ENCODE measurements at regions not wholly inside any gene's neighbourhood (a gene's known extent, or its start where the extent isn't known, plus 50 kb on each side); places are given as distances from the start of the nearest gene placed in this dataset.

DNA sequence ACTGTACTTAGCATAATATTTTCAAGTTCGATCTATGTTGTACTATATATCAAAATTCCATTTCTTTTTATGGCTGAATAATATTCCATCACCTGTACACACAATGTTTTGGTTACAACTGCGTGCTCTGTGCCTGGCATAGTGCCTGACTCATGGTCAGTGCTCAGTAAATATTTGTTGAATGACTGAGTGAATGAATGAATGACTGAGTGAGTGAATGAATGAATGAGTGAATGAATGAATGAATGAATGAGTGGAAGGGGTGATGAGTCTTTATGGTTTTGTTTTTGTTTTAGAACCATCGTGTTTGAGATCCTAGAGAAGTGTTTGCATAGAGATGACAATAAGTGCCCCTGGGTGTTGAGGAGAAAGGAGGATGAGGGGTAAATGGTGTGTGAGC, 155.3 kb downstream of the MRM1 start:
- no TSS peak for BruUV-seq (replicated peaks)

DNA sequence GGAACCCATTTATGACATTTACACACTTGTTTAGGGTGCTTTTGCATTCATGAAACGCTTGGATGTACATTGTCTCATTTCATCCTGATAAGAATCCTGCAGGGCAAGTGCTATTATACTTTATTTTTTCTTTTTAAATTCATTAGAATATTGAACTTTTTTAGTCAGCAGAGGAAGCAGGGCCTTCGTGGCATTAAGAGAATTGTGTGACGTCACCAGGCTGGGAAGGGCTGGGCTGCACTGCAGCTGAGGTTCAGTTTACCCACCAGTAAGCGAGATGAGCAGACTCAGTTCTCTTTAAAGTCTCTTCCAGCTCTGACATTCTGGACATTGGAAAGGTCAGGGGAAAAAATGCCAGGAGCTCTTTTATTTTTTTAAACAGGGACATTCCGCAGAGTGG, 159.0 kb downstream of the MRM1 start:
- Mint-ChIP-seq H3K27me3 (ENCODE audit: unreplicated experiment) (peaks cover 50% of the 10 kb centered on the region), H3K4me1 (ENCODE audit: low read depth, unreplicated experiment) (no peaks in the 10 kb centered on the region), H3K36me3 (ENCODE audit: insufficient read depth, unreplicated experiment) (no peaks in the 10 kb centered on the region), H3K27ac (ENCODE audit: unreplicated experiment) (no peak overlapping the region), H3K4me3 (ENCODE audit: low read depth, unreplicated experiment) (no peak overlapping the region), H3K9me3 (ENCODE audit: low read depth, unreplicated experiment) (peaks cover 7% of the 10 kb centered on the region)
- CTCF ChIA-PET, result interaction anchor here (1.5 kb wide), 2 partner anchors 34 to 39 kb away, joined by 3 read pairs; no protein-coding TSS in a partner anchor
- no peak for DNase-seq
- BruUV-seq (replicated peaks), result no TSS peak
- intact Hi-C loops (cut with micrococcal nuclease; ENCODE audit: unreplicated experiment), result no loop called here
- TF ChIP-seq, protein P1, sequence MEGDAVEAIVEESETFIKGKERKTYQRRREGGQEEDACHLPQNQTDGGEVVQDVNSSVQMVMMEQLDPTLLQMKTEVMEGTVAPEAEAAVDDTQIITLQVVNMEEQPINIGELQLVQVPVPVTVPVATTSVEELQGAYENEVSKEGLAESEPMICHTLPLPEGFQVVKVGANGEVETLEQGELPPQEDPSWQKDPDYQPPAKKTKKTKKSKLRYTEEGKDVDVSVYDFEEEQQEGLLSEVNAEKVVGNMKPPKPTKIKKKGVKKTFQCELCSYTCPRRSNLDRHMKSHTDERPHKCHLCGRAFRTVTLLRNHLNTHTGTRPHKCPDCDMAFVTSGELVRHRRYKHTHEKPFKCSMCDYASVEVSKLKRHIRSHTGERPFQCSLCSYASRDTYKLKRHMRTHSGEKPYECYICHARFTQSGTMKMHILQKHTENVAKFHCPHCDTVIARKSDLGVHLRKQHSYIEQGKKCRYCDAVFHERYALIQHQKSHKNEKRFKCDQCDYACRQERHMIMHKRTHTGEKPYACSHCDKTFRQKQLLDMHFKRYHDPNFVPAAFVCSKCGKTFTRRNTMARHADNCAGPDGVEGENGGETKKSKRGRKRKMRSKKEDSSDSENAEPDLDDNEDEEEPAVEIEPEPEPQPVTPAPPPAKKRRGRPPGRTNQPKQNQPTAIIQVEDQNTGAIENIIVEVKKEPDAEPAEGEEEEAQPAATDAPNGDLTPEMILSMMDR (IDR thresholded peaks at IDR 0.05; ENCODE audit: unreplicated experiment), result no peak

More for the DNA sequence above, 155.3 kb downstream of the MRM1 start:
- Mint-ChIP-seq H3K27me3 (ENCODE audit: unreplicated experiment) (peaks cover 66% of the 10 kb centered on the region), H3K4me1 (ENCODE audit: low read depth, unreplicated experiment) (no peaks in the 10 kb centered on the region), H3K36me3 (ENCODE audit: insufficient read depth, unreplicated experiment) (no peaks in the 10 kb centered on the region), H3K27ac (ENCODE audit: unreplicated experiment) (no peak overlapping the region), H3K4me3 (ENCODE audit: low read depth, unreplicated experiment) (no peak overlapping the region), H3K9me3 (ENCODE audit: low read depth, unreplicated experiment) (peaks cover 7% of the 10 kb centered on the region)
- TF ChIP-seq, protein P1 (IDR thresholded peaks at IDR 0.05; ENCODE audit: unreplicated experiment), result no peak
- no peak for DNase-seq
- CTCF ChIA-PET, result interaction anchor here (1.9 kb wide), 1 partner anchor 154 kb away, joined by 7 read pairs; no protein-coding TSS in a partner anchor
- intact Hi-C loops (cut with micrococcal nuclease; ENCODE audit: unreplicated experiment), result loop anchor here (10.0 kb wide), 1 partner anchor 288 kb away; no protein-coding TSS in a partner anchor

DNA sequence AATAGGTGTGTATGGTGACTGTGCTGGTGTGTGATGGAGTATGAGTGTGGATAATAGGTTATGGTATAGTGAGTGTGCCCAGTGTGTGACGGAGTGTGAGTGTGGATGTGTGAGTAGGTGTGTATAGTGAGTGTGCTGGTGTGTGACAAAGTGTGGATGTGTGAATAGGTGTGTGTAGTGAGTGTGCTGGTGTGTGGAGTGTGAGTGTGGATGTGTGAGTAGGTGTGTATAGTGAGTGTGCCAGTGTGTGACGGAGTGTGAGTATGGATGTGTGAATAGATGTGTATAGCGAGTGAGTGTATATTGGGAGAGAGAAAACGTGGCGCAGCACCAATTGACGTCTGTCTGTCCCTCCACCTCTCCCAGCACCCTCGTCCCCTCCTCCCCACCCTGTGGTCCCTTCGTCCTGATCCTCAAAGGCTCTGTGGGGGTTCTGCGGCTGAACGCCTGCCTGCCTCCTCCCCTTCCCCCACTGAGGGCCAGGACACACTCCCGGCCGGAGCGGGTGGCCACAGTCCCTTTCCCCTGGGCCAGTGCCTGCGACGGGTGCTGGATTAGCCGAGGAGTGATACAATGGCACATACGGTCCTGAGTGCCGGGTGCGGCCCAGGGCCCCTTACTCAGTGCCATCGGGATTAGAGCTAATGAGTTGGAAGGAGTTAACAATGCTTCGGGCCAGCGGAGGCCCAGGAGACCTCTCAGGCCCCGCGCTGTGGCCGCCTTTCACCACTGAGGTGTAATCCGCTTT, 160.0 kb downstream of the MRM1 start:
- intact Hi-C loops (cut with micrococcal nuclease; ENCODE audit: unreplicated experiment), result no loop called here
- TF ChIP-seq, protein P1 (IDR thresholded peaks at IDR 0.05; ENCODE audit: unreplicated experiment), result no peak
- Mint-ChIP-seq H3K27me3 (ENCODE audit: unreplicated experiment) (peaks cover 50% of the 10 kb centered on the region), H3K27ac (ENCODE audit: unreplicated experiment) (no peak overlapping the region), H3K4me3 (ENCODE audit: low read depth, unreplicated experiment) (no peak overlapping the region), H3K9me3 (ENCODE audit: low read depth, unreplicated experiment) (peaks cover 7% of the 10 kb centered on the region), H3K4me1 (ENCODE audit: low read depth, unreplicated experiment) (no peaks in the 10 kb centered on the region), H3K36me3 (ENCODE audit: insufficient read depth, unreplicated experiment) (no peaks in the 10 kb centered on the region)
- CTCF ChIA-PET, result no interaction called here
- DNase-seq, result no peak
- BruUV-seq (replicated peaks), result no TSS peak

DNA sequence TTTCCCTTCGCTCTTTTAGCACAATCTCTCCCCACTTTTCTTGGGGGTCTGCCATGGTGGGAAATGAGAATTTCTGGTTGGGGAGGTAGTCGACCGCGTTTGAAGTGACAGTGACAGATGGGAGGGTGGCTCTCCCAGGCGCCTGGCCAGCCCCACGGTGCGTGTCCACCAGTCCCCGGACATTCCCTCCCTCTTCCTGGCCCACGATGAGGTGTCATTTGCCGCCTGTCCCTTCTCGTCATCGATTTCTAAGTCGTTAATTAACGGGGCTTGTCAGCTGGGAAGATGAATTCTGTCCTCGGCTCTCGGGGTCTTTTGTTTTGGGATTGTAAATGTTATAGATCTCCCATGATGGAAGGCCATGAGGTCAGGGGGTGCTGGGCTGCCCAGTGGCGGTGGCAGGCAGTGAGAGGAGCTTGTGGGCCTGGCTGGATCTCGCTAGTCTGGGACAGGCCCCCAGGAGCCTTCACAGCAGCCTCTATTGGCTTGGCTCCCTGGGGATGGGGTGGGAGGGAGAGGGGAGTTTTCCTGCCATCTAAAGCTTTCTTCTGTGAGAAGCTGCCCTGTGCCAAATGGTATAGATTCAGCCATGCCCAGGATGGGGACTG, 164.2 kb downstream of the MRM1 start:
- intact Hi-C loops (cut with micrococcal nuclease; ENCODE audit: unreplicated experiment), result no loop called here
- Mint-ChIP-seq H3K27ac (ENCODE audit: unreplicated experiment) (no peak overlapping the region), H3K9me3 (ENCODE audit: low read depth, unreplicated experiment) (peaks cover 7% of the 10 kb centered on the region), H3K4me1 (ENCODE audit: low read depth, unreplicated experiment) (no peaks in the 10 kb centered on the region), H3K36me3 (ENCODE audit: insufficient read depth, unreplicated experiment) (no peaks in the 10 kb centered on the region), H3K27me3 (ENCODE audit: unreplicated experiment) (peaks cover 72% of the 10 kb centered on the region), H3K4me3 (ENCODE audit: low read depth, unreplicated experiment) (no peak overlapping the region)
- no peak for DNase-seq
- TF ChIP-seq, protein P1 (IDR thresholded peaks at IDR 0.05; ENCODE audit: unreplicated experiment), result no peak
- no TSS peak for BruUV-seq (replicated peaks)
- CTCF ChIA-PET, result interaction anchor here (0.5 to 1.9 kb wide), 4 partner anchors 8 to 27 kb away, joined by 3 to 6 read pairs (median 4); no protein-coding TSS in a partner anchor

Measured in Calu3 (cell line).